Uterus (tissue), 2 donors: ENCODE measurements at regions not wholly inside any gene's neighbourhood (a gene's known extent, or its start where the extent isn't known, plus 50 kb on each side); places are given as distances from the start of the nearest gene placed in this dataset.

Experiments used
- POLR2A ChIP-seq, 2 donors: fragments of 450-650 bp; IDR thresholded peaks; one replicate each; pipeline ENCODE4 v1.6.1; 2016; ENCODE audit warnings: antibody characterized with exemption in 2 of 2, mild to moderate bottlenecking in 1 of 2, moderate library complexity in 1 of 2
- TF ChIP-seq, protein P1 (sequence below), 4 experiments: fragments of 200-600 bp in 2 of 4; fragments of 450-650 bp in 2 of 4; sonication (generic) in 2 of 4; IDR thresholded peaks; one replicate each; pipeline ENCODE4 v1.5.1; 2016 to 2019; ENCODE audit warnings: antibody characterized with exemption in 4 of 4, mild to moderate bottlenecking in 2 of 4, moderate library complexity in 1 of 4

DNA sequence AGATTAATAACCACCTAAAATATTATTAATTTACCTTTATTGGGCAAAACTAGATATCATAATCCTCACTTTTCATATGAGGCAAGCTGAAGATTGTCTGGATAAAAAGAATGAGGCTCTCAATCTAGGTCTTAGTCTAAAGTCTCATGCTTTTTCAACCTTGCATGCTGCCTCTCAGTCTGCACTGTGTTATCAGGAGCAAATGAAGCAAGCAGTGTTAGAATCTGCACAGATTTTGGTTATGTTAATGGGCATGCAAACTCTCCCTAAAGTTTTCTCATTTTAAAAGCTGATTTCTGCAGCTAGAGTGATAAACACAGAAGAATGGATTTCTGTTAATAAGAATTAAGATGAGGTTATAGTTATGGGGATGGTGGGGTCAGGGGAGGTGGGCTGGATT, 350.7 kb upstream of the C11orf87 start:
- TF ChIP-seq, protein P1, sequence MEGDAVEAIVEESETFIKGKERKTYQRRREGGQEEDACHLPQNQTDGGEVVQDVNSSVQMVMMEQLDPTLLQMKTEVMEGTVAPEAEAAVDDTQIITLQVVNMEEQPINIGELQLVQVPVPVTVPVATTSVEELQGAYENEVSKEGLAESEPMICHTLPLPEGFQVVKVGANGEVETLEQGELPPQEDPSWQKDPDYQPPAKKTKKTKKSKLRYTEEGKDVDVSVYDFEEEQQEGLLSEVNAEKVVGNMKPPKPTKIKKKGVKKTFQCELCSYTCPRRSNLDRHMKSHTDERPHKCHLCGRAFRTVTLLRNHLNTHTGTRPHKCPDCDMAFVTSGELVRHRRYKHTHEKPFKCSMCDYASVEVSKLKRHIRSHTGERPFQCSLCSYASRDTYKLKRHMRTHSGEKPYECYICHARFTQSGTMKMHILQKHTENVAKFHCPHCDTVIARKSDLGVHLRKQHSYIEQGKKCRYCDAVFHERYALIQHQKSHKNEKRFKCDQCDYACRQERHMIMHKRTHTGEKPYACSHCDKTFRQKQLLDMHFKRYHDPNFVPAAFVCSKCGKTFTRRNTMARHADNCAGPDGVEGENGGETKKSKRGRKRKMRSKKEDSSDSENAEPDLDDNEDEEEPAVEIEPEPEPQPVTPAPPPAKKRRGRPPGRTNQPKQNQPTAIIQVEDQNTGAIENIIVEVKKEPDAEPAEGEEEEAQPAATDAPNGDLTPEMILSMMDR (IDR thresholded peaks at IDR 0.05) = no peak
- TF ChIP-seq POLR2A (IDR thresholded peaks at IDR 0.05) = no peak
